Keratinocyte (primary cell): ENCODE measurements at regions not wholly inside any gene's neighbourhood (a gene's known extent, or its start where the extent isn't known, plus 50 kb on each side); places are given as distances from the start of the nearest gene placed in this dataset.

Source experiments
- CTCF ChIP-seq, 3 experiments: IDR thresholded peaks in 1 of 3; conservative IDR thresholded peaks in 1 of 3; optimal IDR thresholded peaks in 1 of 3; 2 replicates in 2 of 3; 3 replicates in 1 of 3; pipeline versions ENCODE3 to v1.5.1; 2011; ENCODE audit warnings: low read length in 3 of 3, mild to moderate bottlenecking in 3 of 3, moderate library complexity in 2 of 3, control low read depth in 1 of 3, inconsistent platforms in 1 of 3; ENCODE audit not compliant: insufficient read depth in 2 of 3; ENCODE audit errors: extremely low read depth in 1 of 3
- EZH2 ChIP-seq: IDR thresholded peaks from one replicate; pipeline ENCODE4 v1.6.1; 2012; ENCODE audit warnings: inconsistent platforms, mild to moderate bottlenecking, low read length, moderate library complexity

DNA sequence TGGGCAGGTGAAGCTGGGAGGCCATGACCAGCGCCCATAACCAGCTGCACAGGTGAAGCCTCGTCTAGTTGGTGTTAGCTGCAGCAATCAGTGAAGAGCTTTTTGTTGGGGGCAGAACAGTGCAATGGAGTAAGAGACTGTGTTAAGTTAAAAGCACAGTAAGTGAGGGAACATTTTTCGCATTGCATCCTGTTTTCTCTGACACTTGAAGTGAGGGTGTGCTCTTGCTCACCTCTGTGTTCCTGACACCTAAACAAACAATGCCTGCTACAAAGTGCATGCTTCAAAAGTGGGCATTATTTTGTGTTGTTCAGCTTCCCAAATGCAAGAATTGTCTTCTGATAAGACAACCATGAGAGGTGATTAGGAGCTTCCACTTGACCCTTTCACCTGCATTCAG is 324.0 kb upstream of the ACVR2A start:
- no peak for TF ChIP-seq CTCF (optimal IDR thresholded peaks at IDR 0.05 in 1 of 3, IDR thresholded peaks at IDR 0.05 in 1 of 3, conservative IDR thresholded peaks at IDR 0.05 in 1 of 3; ENCODE audit: extremely low read depth in 1 of 3, insufficient read depth in 2 of 3, low read length in 3 of 3)
- TF ChIP-seq EZH2, result no peak
